ENCODE measurements at regions not wholly inside any gene's neighbourhood (a gene's known extent, or its start where the extent isn't known, plus 50 kb on each side); places are given as distances from the start of the nearest gene placed in this dataset.

DNA sequence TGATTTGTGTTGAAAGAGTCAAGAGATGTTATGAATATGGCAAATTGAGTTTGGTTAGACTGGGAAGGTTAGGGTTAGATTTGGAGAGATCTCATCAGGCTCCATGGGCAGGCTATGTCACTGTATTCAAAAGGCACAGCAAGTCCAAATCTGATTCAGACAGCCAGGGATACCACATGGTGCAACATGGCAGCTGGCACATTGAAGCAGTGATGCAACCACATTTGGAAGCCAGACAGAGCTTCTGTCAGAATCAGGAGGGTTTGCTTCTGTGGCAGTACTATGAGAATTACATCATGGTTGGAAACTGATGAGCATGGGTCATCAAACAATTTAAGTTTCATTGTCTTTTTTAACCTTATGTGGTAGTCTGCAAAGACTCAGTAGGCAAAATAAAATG, 772.2 kb downstream of the SUCLG1 start:
- Histone ChIP-seq H3K36me3 (no peaks in the 10 kb centered on the region), H3K9me3 (no peaks in the 10 kb centered on the region), H3K27me3 (no peaks in the 10 kb centered on the region), H3K4me1 (no peaks in the 10 kb centered on the region), H3K4me3 (ENCODE audit: low read depth, low read length) (no peak overlapping the region)
- TF ChIP-seq, protein P1, sequence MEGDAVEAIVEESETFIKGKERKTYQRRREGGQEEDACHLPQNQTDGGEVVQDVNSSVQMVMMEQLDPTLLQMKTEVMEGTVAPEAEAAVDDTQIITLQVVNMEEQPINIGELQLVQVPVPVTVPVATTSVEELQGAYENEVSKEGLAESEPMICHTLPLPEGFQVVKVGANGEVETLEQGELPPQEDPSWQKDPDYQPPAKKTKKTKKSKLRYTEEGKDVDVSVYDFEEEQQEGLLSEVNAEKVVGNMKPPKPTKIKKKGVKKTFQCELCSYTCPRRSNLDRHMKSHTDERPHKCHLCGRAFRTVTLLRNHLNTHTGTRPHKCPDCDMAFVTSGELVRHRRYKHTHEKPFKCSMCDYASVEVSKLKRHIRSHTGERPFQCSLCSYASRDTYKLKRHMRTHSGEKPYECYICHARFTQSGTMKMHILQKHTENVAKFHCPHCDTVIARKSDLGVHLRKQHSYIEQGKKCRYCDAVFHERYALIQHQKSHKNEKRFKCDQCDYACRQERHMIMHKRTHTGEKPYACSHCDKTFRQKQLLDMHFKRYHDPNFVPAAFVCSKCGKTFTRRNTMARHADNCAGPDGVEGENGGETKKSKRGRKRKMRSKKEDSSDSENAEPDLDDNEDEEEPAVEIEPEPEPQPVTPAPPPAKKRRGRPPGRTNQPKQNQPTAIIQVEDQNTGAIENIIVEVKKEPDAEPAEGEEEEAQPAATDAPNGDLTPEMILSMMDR (IDR thresholded peaks at IDR 0.05; ENCODE audit: low read depth, low read length), result no peak
- no peak for DNase-seq

DNA sequence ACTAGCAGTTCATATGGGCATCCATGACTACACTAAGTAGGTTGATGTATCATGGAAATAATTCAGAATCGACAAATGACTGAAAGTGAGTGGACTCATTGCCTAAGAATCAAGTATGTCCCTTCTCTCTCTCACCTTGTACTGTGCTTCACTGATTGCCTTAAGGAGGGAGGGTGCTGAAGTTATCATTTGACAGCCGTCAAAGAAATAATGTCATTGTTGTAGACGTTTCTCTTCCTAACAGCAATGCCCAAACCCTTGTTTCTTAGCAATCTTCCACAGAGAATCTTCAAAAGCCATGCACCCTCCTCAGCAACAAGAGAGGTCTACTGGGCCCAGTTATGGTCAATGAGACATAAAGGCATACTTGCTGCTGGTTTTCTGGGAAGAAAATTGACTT, 785.0 kb downstream of the SUCLG1 start:
- H3K4me1 ChIP-seq, result no peaks in the 10 kb centered on the region
- H3K9me3 ChIP-seq, result no peaks in the 10 kb centered on the region
- no peaks in the 10 kb centered on the region for H3K36me3 ChIP-seq
- H3K4me3 ChIP-seq (ENCODE audit: low read depth, low read length), result no peak overlapping the region
- H3K27me3 ChIP-seq, result no peaks in the 10 kb centered on the region
- TF ChIP-seq, protein P1 (IDR thresholded peaks at IDR 0.05; ENCODE audit: low read depth, low read length), result no peak
- no peak for DNase-seq

DNA sequence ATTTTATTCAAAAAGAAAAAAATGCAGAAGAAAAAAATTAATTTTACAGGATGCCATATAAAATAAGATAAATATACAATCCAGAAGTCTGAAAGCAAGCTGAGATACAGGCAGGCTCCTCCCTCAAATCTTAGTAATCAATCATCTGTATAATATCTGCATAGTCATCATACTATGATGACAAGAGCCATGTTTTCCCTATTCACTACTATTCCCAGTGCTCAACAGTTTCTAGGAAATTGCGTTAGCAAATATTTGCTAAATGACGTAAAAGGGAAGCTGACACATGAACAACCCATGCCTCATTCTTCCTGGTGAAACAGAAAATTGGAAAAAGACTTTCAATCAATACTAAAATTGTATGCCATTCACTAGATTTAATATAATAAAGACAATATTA, 793.2 kb downstream of the SUCLG1 start:
- Histone ChIP-seq H3K9me3 (no peaks in the 10 kb centered on the region), H3K27me3 (no peaks in the 10 kb centered on the region), H3K4me1 (no peaks in the 10 kb centered on the region), H3K4me3 (ENCODE audit: low read depth, low read length) (no peak overlapping the region), H3K36me3 (no peaks in the 10 kb centered on the region)
- DNase-seq, result no peak
- TF ChIP-seq, protein P1 (IDR thresholded peaks at IDR 0.05; ENCODE audit: low read depth, low read length), result no peak

DNA sequence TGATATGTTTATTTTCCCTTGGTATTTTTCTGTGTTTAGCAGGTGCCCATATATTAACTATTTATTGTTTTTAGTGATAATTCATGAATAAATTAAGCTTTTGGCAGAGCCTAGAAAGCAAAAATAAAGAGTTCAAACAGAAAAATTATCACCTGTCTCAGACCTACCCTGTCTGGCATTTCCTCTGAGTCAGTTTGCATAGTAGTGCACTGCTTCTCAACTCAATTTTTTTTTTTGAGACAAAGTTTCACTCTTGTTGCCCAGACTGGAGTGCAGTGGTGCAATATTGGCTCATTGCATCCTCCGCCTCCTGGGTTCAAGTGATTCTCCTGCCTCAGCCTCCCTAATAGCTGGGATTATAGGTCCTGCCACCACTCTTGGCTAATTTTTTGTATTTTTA, 793.9 kb downstream of the SUCLG1 start:
- Histone ChIP-seq H3K4me3 (ENCODE audit: low read depth, low read length) (no peak overlapping the region), H3K4me1 (no peaks in the 10 kb centered on the region), H3K9me3 (no peaks in the 10 kb centered on the region), H3K27me3 (no peaks in the 10 kb centered on the region), H3K36me3 (no peaks in the 10 kb centered on the region)
- no peak for DNase-seq
- TF ChIP-seq, protein P1 (IDR thresholded peaks at IDR 0.05; ENCODE audit: low read depth, low read length), result no peak

DNA sequence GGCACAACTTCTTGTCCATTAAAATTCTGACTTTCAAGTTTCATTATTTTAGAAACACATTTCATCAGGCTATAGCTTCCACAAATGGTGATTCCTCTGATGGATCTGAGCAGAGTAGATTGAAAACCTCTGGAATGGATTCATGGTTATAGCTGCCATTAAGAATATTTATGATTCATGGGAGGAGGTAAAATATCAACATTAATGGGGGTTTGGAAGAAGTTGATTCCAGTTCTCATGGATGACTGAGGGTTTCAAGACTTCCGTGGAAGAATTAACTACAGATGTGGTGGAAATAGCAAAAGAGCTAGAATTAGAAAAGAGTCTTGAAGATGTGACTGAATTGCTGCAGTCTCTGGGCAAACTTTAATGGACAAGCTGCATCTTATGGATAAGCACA, 797.4 kb downstream of the SUCLG1 start:
- TF ChIP-seq, protein P1 (IDR thresholded peaks at IDR 0.05; ENCODE audit: low read depth, low read length), result no peak
- DNase-seq, result no peak
- Histone ChIP-seq H3K4me1 (no peaks in the 10 kb centered on the region), H3K9me3 (no peaks in the 10 kb centered on the region), H3K36me3 (no peaks in the 10 kb centered on the region), H3K4me3 (ENCODE audit: low read depth, low read length) (no peak overlapping the region), H3K27me3 (no peaks in the 10 kb centered on the region)

DNA sequence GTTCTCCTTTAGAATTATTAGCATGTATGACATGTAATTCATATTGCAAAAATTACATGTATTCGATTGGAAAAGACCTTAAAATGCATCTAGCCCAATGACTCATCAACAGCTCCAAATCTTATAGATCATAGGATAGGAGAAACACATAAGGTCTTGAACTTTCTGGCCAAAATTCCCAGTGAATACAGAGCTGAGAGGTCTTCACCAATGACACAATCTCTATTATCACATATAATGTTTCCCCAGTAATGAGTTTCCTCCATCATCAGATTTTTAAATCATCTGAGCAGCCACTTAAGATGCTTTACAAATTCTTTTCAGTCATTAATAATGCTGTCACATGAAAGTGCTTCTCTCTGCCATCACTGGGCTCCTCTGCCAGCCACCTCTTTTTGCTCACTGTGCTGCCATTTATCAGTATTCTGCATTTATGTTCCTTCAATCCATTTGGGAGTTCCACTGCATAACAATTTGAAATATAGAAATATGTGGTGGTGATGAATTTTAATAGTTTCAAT, 804.9 kb downstream of the SUCLG1 start:
- TF ChIP-seq, protein P1 (IDR thresholded peaks at IDR 0.05; ENCODE audit: low read depth, low read length), result no peak
- no peak for DNase-seq
- H3K9me3 ChIP-seq, result no peaks in the 10 kb centered on the region
- H3K4me1 ChIP-seq, result no peaks in the 10 kb centered on the region
- H3K36me3 ChIP-seq, result no peaks in the 10 kb centered on the region
- H3K27me3 ChIP-seq, result no peaks in the 10 kb centered on the region
- H3K4me3 ChIP-seq (ENCODE audit: low read depth, low read length), result no peak overlapping the region
